Fibroblast of mammary gland (primary cell): ENCODE measurements at regions not wholly inside any gene's neighbourhood (a gene's known extent, or its start where the extent isn't known, plus 50 kb on each side); places are given as distances from the start of the nearest gene placed in this dataset.

Source experiments
- DNase-seq: peaks from one replicate; pipeline ENCODE4 v3.0.0-alpha.2; 2010; ENCODE audit warnings: low read depth
- H3K4me3 ChIP-seq: 2 replicates; pipeline ENCODE4 v1.5.1; 2011; ENCODE audit warnings: low read depth, mild to moderate bottlenecking, low read length, moderate library complexity; ENCODE audit not compliant: control insufficient read depth
- TF ChIP-seq, protein P1 (sequence below): conservative IDR thresholded peaks from 2 replicates; pipeline ENCODE4 v1.5.1; 2011; ENCODE audit warnings: low read depth, low read length, inconsistent platforms; ENCODE audit not compliant: control insufficient read depth, insufficient read depth

DNA sequence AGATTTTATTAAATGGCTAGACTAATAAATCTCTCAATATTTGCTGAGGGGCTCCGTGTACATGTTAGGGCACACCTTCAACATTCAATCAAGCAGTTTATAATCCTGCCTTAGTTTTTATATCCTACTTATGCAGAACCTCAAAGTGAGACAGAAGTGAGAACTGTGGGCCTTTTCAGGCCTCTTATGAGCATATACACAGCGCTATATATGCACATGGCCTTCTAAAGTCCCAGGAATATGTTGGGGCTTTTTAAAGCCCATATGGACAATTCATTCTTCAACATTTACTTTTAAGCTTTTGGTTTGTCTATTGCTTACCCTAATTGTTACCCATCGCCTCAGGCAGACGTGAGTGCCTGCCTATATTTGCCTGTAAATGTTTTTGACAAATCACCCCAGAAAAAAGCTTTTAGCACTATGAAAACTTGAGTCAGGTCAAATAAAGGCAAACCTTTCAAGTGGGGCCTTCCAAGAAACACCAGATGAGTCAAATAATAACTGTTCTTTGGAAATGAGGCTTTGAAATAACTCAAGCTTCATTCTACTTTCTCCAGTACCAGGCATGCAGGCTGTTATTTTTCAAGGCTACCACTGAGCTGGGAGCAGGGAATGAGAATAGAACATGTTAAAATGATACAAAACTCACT is 58.2 kb downstream of the ESM1 start:
- no peak overlapping the region for H3K4me3 ChIP-seq
- DNase-seq = no peak
- TF ChIP-seq, protein P1, sequence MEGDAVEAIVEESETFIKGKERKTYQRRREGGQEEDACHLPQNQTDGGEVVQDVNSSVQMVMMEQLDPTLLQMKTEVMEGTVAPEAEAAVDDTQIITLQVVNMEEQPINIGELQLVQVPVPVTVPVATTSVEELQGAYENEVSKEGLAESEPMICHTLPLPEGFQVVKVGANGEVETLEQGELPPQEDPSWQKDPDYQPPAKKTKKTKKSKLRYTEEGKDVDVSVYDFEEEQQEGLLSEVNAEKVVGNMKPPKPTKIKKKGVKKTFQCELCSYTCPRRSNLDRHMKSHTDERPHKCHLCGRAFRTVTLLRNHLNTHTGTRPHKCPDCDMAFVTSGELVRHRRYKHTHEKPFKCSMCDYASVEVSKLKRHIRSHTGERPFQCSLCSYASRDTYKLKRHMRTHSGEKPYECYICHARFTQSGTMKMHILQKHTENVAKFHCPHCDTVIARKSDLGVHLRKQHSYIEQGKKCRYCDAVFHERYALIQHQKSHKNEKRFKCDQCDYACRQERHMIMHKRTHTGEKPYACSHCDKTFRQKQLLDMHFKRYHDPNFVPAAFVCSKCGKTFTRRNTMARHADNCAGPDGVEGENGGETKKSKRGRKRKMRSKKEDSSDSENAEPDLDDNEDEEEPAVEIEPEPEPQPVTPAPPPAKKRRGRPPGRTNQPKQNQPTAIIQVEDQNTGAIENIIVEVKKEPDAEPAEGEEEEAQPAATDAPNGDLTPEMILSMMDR = no peak

DNA sequence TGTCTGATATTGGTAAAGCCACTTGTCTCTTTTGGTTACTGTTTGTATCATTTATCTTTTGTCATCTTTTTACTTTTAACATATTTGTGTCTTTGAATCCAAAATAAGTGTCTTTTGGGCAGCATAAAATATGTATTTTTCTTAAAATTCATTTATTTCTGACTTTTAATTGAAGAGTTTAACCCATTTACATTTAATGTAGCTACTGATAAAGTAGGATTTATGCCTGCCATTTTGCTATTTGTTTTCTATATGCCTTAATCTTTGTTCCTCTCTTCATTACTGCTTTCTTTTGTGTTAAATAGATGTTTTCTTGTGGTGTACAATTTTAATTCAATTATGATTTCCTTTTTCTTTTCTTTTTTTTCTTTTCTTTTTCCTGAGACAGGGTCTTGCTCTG is 60.9 kb downstream of the ESM1 start:
- TF ChIP-seq, protein P1 = no peak
- no peak for DNase-seq
- H3K4me3 ChIP-seq = no peak overlapping the region

DNA sequence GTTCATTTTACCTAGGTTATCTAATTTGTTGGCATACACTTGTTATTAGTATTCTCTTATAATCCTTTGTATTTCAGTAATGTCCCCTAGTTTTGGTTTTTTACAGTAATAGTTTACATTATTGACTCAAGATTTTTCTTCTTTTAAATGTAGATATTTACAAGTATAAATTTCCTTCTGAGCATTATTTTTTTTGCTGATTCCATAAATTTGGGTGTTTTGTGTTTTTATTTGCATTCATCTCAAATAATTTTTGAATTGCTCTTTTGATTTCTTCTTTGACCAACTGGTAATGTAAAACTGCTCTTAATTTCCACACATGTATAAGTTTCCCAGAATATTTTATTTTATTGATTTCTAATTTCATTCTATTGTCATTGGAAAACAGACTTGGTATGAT is 68.1 kb downstream of the ESM1 start:
- DNase-seq = no peak
- TF ChIP-seq, protein P1 = no peak
- H3K4me3 ChIP-seq = no peak overlapping the region

DNA sequence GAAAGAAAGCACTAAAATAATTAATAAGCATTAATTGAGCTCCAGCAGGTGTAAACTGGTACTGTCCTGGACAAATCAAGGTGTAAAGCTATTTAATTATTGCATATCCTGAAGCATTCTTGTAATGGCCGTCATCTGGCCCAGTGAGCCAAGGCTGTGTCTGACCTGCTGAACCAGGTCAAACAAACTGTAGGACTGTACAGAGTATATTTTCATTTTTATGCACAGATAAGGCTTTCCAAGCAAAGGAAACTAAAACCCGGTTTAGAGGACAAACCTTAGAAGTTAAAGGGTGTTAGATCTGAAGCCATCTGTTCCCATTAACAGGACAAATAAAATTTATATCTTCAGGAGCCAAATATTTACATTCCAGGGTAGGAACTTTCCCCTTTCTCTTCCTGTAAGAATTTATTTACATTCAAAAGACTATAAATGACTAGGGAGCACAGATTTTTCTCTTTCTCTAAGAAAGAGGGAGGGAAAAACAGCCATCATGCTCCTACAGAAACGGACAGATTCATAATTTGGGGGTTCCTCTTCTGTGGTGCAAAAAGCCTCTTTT is 69.8 kb downstream of the ESM1 start:
- no peak for DNase-seq

DNA sequence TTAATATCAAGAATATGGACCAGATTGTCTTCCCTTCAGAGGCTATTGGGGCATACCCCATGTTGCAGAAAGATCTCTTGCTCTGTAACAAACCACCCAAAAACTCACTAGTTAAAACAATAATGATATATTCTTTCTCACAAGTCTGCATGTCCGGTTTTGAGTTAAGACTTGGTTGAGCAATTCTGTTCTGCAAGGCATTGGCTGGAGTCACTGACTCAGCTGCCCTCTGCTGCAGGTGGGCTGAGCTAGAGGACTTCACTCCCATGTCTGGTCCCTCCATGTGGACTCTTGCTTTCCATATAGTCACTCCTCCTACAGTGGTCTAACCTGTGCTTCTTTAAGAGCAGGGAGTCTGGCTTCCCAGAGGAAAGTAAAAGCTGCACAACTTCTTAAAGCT is 73.4 kb downstream of the ESM1 start:
- H3K4me3 ChIP-seq = no peak overlapping the region
- peak; percentile 46 for DNase-seq
- TF ChIP-seq, protein P1 = no peak

More for the DNA sequence above, 69.8 kb downstream of the ESM1 start:
- H3K4me3 ChIP-seq = no peak overlapping the region
- TF ChIP-seq, protein P1 = no peak

DNA sequence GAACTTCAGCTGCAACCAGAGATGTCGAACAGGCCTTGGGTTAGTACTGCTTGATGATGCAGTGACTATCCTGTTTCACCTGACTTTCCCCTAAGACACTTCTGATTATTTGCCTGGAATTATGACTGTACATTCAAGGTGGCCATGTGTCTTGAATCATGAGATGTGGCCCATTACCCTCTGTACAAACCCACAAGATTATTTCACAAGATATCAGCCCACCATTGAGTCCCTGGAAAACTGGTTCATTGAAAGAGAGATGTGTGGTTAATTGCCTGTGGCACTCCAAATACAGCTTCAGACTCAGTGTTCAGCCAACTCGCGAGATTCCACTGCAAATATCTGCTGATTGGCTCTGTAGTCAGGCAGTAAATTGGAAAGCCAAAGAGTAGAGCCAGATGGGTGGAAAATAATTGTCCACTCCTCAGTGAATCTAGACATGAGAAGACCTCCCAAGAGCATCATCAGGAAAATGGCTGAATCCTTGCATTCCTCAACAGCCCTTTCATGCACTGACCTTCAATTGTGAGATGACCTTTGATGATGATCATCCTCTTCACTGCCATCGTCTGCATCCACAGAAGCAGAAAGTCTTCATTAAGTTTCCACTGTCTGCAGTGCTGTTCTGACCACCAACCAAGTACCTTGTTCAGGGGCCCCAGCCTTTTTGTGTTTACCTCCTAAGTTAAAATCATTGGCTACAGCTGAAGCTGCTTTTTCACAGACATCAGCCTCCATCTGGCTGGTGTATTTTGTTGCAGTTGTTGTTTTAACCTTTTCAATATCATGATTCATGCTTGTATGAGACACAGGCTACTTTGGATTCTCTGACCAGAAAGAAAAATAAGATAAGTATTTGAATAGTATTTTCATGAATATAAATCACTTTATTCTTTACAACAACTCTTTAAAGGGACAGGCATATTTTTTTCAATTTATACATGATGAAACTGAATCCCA is 75.2 kb downstream of the ESM1 start:
- no peak overlapping the region for H3K4me3 ChIP-seq
- TF ChIP-seq, protein P1 = no peak
- peak; percentile 76 for DNase-seq
